Mesenchymal stem cell (in vitro differentiated cells and primary cell): ENCODE measurements at regions not wholly inside any gene's neighbourhood (a gene's known extent, or its start where the extent isn't known, plus 50 kb on each side); places are given as distances from the start of the nearest gene placed in this dataset.

ENCODE experiments used
- DNase-seq: peaks from one replicate; pipeline ENCODE4 v3.0.0-alpha.2; 2013
- H2AFZ ChIP-seq: one replicate; pipeline ENCODE4 v1.6.1; 2013; ENCODE audit warnings: low read depth, mild to moderate bottlenecking, control low read depth, inconsistent platforms, low read length, moderate library complexity
- H2AK5ac ChIP-seq: 2 replicates; pipeline ENCODE4 v1.6.1; 2013; ENCODE audit warnings: low read length, moderate library complexity, mild to moderate bottlenecking, inconsistent platforms; ENCODE audit not compliant: severe bottlenecking
- H2BK120ac ChIP-seq: one replicate; pipeline ENCODE4 v1.6.1; 2013; ENCODE audit warnings: low read depth, mild to moderate bottlenecking, inconsistent platforms, low read length, moderate library complexity
- H2BK12ac ChIP-seq, 2 experiments: one replicate each; pipeline ENCODE4 v1.6.1; 2013; ENCODE audit warnings: inconsistent platforms in 2 of 2, low read length in 2 of 2, mild to moderate bottlenecking in 2 of 2, moderate library complexity in 2 of 2, control low read depth in 1 of 2
- H2BK15ac ChIP-seq: one replicate; pipeline ENCODE4 v1.6.1; 2013; ENCODE audit warnings: mild to moderate bottlenecking, low read depth, inconsistent platforms; ENCODE audit not compliant: poor library complexity, severe bottlenecking
- H2BK5ac ChIP-seq: 2 replicates; pipeline ENCODE4 v1.6.1; 2013; ENCODE audit warnings: low read depth, mild to moderate bottlenecking, low read length, control low read depth, inconsistent platforms; ENCODE audit not compliant: poor library complexity, severe bottlenecking
- H3K14ac ChIP-seq, 2 experiments: one replicate each; pipeline ENCODE4 v1.6.1; 2013; ENCODE audit warnings: inconsistent platforms in 2 of 2, low read length in 2 of 2, control low read depth in 1 of 2, mild to moderate bottlenecking in 1 of 2, moderate library complexity in 1 of 2
- H3K18ac ChIP-seq, 2 experiments: one replicate each; pipeline ENCODE4 v1.6.1; 2013; ENCODE audit warnings: inconsistent platforms in 2 of 2, low read length in 2 of 2, control low read depth in 1 of 2, low read depth in 1 of 2, mild to moderate bottlenecking in 1 of 2
- H3K23ac ChIP-seq, 2 experiments: one replicate each; pipeline ENCODE4 v1.6.1; 2013; ENCODE audit warnings: inconsistent platforms in 2 of 2, low read length in 2 of 2, mild to moderate bottlenecking in 2 of 2, moderate library complexity in 2 of 2, control low read depth in 1 of 2
- H3K27ac ChIP-seq: 2 replicates; pipeline ENCODE4 v1.5.1; 2013; ENCODE audit warnings: mild to moderate bottlenecking, moderate library complexity, low read length, control low read depth, inconsistent platforms; ENCODE audit not compliant: poor library complexity, severe bottlenecking
- H3K27me3 ChIP-seq, 2 experiments: 2 replicates each; pipeline versions ENCODE4 v1.6.1 to v1.7.0; 2013; ENCODE audit warnings: low read length in 2 of 2, mild to moderate bottlenecking in 2 of 2, moderate library complexity in 2 of 2, control low read depth in 1 of 2, inconsistent platforms in 1 of 2; ENCODE audit not compliant: control insufficient read depth in 1 of 2, insufficient read depth in 1 of 2
- H3K36me3 ChIP-seq, 2 experiments: 2 replicates each; pipeline versions ENCODE4 v1.6.1 to v1.7.0; 2013; ENCODE audit warnings: low read length in 2 of 2, control low read depth in 1 of 2, inconsistent platforms in 1 of 2, low read depth in 1 of 2, mild to moderate bottlenecking in 1 of 2; ENCODE audit not compliant: insufficient read depth in 2 of 2, control insufficient read depth in 1 of 2
- H3K4ac ChIP-seq, 2 experiments: one replicate each; pipeline ENCODE4 v1.6.1; 2013; ENCODE audit warnings: inconsistent platforms in 2 of 2, low read length in 2 of 2, mild to moderate bottlenecking in 2 of 2, moderate library complexity in 2 of 2, control low read depth in 1 of 2, low read depth in 1 of 2
- H3K4me1 ChIP-seq: 2 replicates; pipeline ENCODE4 v1.6.1; 2013; ENCODE audit warnings: low read depth, low read length, control low read depth; ENCODE audit not compliant: control insufficient read depth, insufficient read depth
- H3K4me2 ChIP-seq: 2 replicates; pipeline ENCODE4 v1.6.1; 2013; ENCODE audit warnings: low read length, mild to moderate bottlenecking, inconsistent platforms; ENCODE audit not compliant: poor library complexity, severe bottlenecking
- H3K4me3 ChIP-seq, 2 experiments: 2 replicates each; pipeline versions ENCODE4 v1.5.1 to v1.7.0; 2013; ENCODE audit warnings: low read length in 2 of 2, mild to moderate bottlenecking in 2 of 2, control low read depth in 1 of 2, low read depth in 1 of 2; ENCODE audit not compliant: insufficient read depth in 1 of 2
- H3K79me1 ChIP-seq: replicated peaks from 2 replicates; pipeline ENCODE4 v1.6.1; 2013; ENCODE audit warnings: mild to moderate bottlenecking, control low read depth, low read length, inconsistent platforms; ENCODE audit not compliant: poor library complexity, severe bottlenecking
- H3K9ac ChIP-seq: 2 replicates; pipeline ENCODE4 v1.7.0; 2013; ENCODE audit warnings: mild to moderate bottlenecking, low read length, moderate library complexity
- H3K9me3 ChIP-seq: 2 replicates; pipeline ENCODE4 v1.7.0; 2013; ENCODE audit warnings: mild to moderate bottlenecking, low read length; ENCODE audit not compliant: control insufficient read depth
- H4K8ac ChIP-seq: one replicate; pipeline ENCODE4 v1.6.1; 2013; ENCODE audit warnings: inconsistent platforms, mild to moderate bottlenecking, low read length, moderate library complexity
- H4K91ac ChIP-seq: one replicate; pipeline ENCODE4 v1.6.1; 2013; ENCODE audit warnings: mild to moderate bottlenecking, low read length, inconsistent platforms
- WGBS: methylation state at CpG from one replicate; pipeline ENCODE4 v1.1.7; 2013; ENCODE audit warnings: mixed read lengths; 5-methylcytosine and 5-hydroxymethylcytosine counted together

DNA sequence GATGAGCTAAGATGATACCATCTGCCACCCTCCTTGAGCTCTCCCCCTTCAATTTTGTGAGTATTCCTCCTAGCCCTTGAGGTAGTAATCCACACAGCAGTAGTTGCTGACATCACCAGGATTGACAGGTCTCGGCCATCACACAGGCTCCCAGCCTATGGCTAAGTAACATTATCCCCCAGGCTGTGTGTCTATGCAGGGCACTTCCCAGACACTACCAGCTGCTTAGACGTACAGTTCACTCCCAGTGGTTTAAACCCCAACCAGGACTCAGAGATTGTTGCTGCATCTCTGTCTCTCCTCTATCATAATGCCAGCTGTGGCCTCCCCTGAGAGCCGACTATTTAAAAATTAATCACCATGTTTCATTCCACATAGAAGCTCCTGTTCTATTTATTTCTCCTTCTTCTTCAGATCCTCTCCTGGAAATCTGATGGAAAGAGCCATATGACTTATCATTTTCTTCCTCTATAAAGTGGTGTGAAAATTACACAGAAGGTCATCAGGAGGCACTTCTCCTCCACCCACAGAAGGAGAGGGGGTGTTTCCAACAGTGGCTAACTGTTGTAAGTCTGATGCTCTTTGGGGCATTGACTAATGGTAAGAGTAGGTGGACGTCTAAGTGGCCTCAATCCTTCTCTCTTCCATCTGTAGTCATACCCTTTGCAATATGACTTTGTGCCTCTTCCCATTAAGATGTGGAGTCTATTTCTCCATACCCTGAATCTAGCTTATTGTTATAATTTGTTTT lies 396.3 kb downstream of the SETD4 start:
- no peak overlapping the region for H2BK120ac ChIP-seq
- no peak overlapping the region for H2BK12ac ChIP-seq
- H3K27me3 ChIP-seq = peaks cover 0 to 20% of the 10 kb centered on the region in 2 experiments
- no peak overlapping the region for H2AFZ ChIP-seq
- H3K4ac ChIP-seq = no peak overlapping the region
- no peak overlapping the region for H3K4me3 ChIP-seq
- no peak overlapping the region for H3K27ac ChIP-seq
- H3K18ac ChIP-seq = no peak overlapping the region
- no peaks in the 10 kb centered on the region for H3K9me3 ChIP-seq
- no peak overlapping the region for H3K23ac ChIP-seq
- H3K14ac ChIP-seq = no peak overlapping the region
- 93% methylated on average over 3 of the region's 4 CpGs for WGBS
- no peak overlapping the region for H3K9ac ChIP-seq
- H2BK15ac ChIP-seq = no peak overlapping the region
- H3K4me1 ChIP-seq = no peaks in the 10 kb centered on the region
- H4K8ac ChIP-seq = no peak overlapping the region
- no peak for DNase-seq
- no peak overlapping the region for H2BK5ac ChIP-seq
- H2AK5ac ChIP-seq = no peak overlapping the region
- H3K36me3 ChIP-seq = no peaks in the 10 kb centered on the region
- H4K91ac ChIP-seq = no peak overlapping the region
- H3K79me1 ChIP-seq = no peaks in the 10 kb centered on the region
- H3K4me2 ChIP-seq = no peak overlapping the region

GRCh38 chr21:35658242-35658641 lies 402.1 kb downstream of the SETD4 start:
- no peak overlapping the region for H3K4me2 ChIP-seq
- no peak overlapping the region for H2BK15ac ChIP-seq
- H2BK120ac ChIP-seq = no peak overlapping the region
- H4K91ac ChIP-seq = no peak overlapping the region
- peaks cover 0 to 6% of the 10 kb centered on the region in 2 experiments for H3K27me3 ChIP-seq
- H3K36me3 ChIP-seq = no peaks in the 10 kb centered on the region
- no peaks in the 10 kb centered on the region for H3K9me3 ChIP-seq
- no peak overlapping the region for H3K18ac ChIP-seq
- no peak overlapping the region for H3K4ac ChIP-seq
- H2BK12ac ChIP-seq = no peak overlapping the region
- H3K4me3 ChIP-seq = no peak overlapping the region
- no peak overlapping the region for H3K27ac ChIP-seq
- no peak overlapping the region for H3K23ac ChIP-seq
- H3K79me1 ChIP-seq = no peaks in the 10 kb centered on the region
- WGBS = 89% methylated on average over 3 of the region's 3 CpGs
- DNase-seq = peak; percentile 17
- H2AK5ac ChIP-seq = no peak overlapping the region
- no peaks in the 10 kb centered on the region for H3K4me1 ChIP-seq
- no peak overlapping the region for H4K8ac ChIP-seq
- H2BK5ac ChIP-seq = no peak overlapping the region
- no peak overlapping the region for H3K14ac ChIP-seq
- H3K9ac ChIP-seq = peak overlapping the region; percentile 62
- H2AFZ ChIP-seq = no peak overlapping the region

- Histone ChIP-seq H4K91ac (no peak overlapping the region), H3K18ac (no peak overlapping the region), H3K79me1 (no peaks in the 10 kb centered on the region), H2AFZ (no peak overlapping the region), H2AK5ac (no peak overlapping the region), H3K9me3 (no peaks in the 10 kb centered on the region), H2BK12ac (no peak overlapping the region), H3K14ac (no peak overlapping the region), H3K4me2 (no peak overlapping the region), H4K8ac (no peak overlapping the region), H2BK120ac (no peak overlapping the region), H3K36me3 (no peaks in the 10 kb centered on the region), H3K27ac (no peak overlapping the region), H3K27me3 (peaks cover 0 to 9% of the 10 kb centered on the region in 2 experiments), H3K23ac (no peak overlapping the region), H3K4me3 (no peak overlapping the region), H3K4ac (no peak overlapping the region), H2BK5ac (no peak overlapping the region), H2BK15ac (no peak overlapping the region), H3K4me1 (no peaks in the 10 kb centered on the region), H3K9ac (no peak overlapping the region)
- WGBS = 83% methylated on average over 1 of the region's 2 CpGs
- DNase-seq = no peak
Measured at GRCh38 chr21:35652872-35653271, 407.5 kb downstream of the SETD4 start.

- H4K8ac ChIP-seq = no peak overlapping the region
Measured at GRCh38 chr21:35652196-35652595, 408.1 kb downstream of the SETD4 start.

More at GRCh38 chr21:35652196-35652595, 408.1 kb downstream of the SETD4 start:
- no peak overlapping the region for H3K27ac ChIP-seq
- no peak overlapping the region for H3K9ac ChIP-seq
- no peak overlapping the region for H2AFZ ChIP-seq
- H3K23ac ChIP-seq = no peak overlapping the region
- H3K27me3 ChIP-seq = peaks cover 0 to 9% of the 10 kb centered on the region in 2 experiments
- no peaks in the 10 kb centered on the region for H3K9me3 ChIP-seq
- H3K79me1 ChIP-seq = no peaks in the 10 kb centered on the region
- H2BK120ac ChIP-seq = no peak overlapping the region
- no peak overlapping the region for H2BK15ac ChIP-seq
- H2AK5ac ChIP-seq = no peak overlapping the region
- no peak for DNase-seq
- H3K4me2 ChIP-seq = no peak overlapping the region
- H2BK5ac ChIP-seq = no peak overlapping the region
- H3K4ac ChIP-seq = no peak overlapping the region
- H2BK12ac ChIP-seq = no peak overlapping the region
- H3K18ac ChIP-seq = no peak overlapping the region
- H3K4me1 ChIP-seq = no peaks in the 10 kb centered on the region
- no peaks in the 10 kb centered on the region for H3K36me3 ChIP-seq
- H3K4me3 ChIP-seq = no peak overlapping the region
- WGBS = 74% methylated on average over 2 of the region's 2 CpGs
- H4K91ac ChIP-seq = no peak overlapping the region
- no peak overlapping the region for H3K14ac ChIP-seq
